Hippocampal formation (tissue), 2 donors: ENCODE measurements at regions not wholly inside any gene's neighbourhood (a gene's known extent, or its start where the extent isn't known, plus 50 kb on each side); places are given as distances from the start of the nearest gene placed in this dataset.

ENCODE experiments used
- DNase-seq, 2 donors: peaks; one replicate each; lab custom pipeline; 2025; lab: John Stamatoyannopoulos, UW

DNA sequence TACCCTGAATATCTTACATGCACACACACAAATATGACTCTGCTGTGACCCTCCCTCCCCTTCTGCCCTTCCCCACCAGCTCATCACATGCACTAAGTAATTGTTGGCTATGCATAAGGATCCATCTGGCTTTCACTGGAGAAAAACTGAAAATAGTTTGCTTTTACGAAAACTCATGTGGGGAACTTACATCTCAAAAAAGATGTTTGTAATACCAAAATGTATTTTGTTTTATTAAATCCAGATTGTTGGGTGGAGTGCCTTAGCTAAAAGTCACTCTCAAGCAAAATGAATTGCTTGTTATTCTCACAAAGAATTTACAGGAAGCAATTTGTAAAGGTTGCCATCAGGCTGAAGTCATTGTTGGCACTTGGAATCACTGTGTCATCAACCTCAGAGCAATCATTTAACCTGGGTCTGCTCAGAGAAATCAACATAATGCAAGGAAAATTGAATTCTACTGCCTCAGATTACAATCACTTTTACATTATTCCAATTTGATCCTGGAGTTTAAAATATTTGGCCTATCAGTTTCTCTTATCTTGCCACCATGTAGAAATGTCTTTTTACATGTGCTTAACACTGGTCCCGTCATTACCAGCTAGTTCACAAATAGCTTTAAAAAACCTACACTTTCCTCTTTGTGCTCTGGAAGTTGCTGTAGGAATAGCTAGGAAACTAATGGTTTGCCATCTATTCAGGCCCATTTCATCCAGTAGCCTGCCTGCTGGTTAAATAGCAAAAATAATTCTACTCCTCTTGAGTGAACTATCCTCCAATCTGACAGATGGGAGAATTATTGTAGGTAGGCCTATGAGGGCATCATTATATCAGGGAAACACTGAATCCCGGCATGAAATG, 90.3 kb upstream of the TMEM17 start:
- no peak for DNase-seq

DNA sequence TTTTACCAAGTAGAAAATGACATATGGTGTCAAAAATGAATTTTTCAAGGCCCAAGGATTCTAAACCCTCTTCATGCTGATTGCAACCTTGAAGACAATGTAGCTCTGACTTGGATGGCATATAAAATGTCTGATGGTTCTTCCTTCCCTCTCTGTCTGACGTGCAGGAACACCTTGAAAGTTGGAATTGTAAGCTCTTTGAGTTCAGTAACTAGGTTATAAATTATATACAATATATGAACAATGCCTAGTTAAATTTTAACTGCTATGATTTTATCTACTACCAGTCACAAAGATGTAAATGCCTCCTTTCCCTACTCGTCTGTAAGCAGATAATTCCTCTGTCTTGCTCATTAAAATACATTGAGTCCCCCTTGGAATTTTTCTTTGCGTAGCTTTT, 89.5 kb upstream of the TMEM17 start:
- no peak for DNase-seq

DNA sequence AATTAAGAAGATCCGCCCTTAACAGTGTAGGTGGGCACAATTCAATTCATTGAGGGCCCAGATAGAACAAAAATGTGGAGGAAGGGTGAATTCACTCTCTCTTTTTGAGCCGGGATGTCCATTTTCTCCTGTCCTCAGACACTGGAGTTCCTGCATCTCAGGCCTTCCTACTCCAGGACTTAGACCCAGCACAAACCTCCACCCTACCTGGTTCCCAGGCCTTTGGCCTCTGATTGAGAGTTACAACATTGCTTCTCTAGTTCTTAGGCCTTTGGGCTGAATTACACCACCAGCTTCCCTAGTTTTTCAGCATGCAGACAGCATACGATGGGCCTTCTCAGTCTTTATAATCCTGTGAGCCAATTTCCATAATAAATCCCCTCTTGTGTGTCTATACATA, 87.8 kb upstream of the TMEM17 start:
- DNase-seq, result no peak

DNA sequence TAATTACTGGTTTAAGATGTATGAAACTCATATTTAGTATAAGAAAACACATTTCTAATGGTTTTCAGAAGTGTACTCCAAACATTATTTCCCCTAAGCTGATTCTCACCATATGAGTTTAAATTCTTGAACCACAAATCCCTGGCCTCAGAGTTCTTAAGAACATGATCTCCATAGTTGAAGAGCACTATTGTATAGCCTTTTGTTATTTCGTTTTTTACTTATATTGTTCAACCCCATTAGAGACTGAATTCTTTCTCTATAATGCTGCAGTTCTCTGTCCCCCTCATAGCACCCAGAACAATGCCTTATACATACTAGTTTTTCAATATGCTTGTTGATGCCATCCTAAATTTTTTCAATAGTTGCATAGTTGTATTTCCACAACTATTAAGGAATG, 85.5 kb upstream of the TMEM17 start:
- no peak for DNase-seq

DNA sequence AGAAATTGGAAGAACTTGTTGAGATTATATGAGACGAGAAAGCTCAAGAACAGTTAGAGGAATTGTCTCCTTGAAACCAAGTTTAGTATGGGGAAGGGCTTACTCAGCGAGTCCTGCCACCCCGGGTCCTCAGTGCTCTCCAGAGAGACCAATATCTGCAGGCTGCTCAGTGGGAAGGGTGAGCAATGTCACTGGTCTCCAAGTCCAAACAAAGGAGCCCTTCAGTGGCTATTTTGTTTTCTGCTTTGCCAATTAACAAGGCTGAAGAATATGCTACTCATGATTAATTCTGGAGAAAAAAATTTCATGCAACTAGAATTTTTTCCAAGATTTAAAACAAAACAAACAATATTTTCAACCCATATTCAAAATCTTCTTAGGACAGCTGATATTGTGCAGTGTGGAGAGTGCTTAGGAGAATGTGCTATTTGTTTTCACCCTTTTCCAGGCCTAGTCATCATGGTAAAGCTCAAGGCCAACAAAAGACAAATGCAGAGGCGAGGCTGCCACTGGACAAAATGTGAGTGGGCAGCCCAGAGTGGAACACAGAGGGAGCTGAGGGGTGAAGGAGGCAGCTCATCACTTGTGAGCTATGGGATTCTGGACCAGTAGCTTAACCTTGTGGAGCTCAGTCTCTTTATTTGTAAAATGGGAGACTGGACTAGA, 83.8 kb upstream of the TMEM17 start:
- peak; percentile 16 to 28 for DNase-seq

DNA sequence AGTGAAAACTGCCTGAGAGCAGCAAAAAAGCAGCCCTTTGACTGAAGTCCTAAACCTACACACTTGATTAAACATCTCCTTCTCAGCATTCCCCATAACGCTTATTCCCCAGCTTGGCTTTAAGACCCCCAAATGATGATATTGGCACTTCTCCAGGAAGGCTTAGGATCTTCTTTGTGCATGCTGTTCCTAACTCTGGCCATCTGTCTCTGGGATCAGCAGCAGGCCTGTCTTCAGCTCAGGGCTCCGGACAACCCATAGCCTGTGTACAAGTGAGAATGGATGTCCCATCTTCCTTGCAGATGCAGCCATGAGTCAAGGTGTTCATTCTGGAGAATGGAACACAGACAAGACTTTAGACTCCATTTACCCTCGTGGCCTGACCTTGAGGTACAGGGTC, 81.6 kb upstream of the TMEM17 start:
- DNase-seq, result no peak

DNA sequence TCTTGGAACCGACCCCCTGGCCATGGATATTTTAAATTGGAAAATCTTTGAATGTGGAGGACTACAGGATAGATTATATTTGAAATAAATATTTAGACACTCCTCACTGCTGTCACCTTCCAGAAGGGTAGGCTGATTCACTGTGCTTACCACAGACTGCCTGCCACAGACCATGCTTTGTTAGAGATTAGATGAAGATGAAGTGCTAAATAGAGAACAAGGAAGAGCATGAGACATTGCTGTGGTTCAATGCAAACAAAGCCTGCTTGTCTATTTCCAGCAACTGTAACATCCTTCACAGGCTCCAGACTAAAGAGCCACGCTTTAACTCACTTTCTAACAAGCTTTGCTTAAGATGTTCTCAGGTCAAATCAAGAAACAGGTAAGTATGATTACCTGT, 81.0 kb upstream of the TMEM17 start:
- DNase-seq, result peak in 1 of 2 donors; percentile 28

DNA sequence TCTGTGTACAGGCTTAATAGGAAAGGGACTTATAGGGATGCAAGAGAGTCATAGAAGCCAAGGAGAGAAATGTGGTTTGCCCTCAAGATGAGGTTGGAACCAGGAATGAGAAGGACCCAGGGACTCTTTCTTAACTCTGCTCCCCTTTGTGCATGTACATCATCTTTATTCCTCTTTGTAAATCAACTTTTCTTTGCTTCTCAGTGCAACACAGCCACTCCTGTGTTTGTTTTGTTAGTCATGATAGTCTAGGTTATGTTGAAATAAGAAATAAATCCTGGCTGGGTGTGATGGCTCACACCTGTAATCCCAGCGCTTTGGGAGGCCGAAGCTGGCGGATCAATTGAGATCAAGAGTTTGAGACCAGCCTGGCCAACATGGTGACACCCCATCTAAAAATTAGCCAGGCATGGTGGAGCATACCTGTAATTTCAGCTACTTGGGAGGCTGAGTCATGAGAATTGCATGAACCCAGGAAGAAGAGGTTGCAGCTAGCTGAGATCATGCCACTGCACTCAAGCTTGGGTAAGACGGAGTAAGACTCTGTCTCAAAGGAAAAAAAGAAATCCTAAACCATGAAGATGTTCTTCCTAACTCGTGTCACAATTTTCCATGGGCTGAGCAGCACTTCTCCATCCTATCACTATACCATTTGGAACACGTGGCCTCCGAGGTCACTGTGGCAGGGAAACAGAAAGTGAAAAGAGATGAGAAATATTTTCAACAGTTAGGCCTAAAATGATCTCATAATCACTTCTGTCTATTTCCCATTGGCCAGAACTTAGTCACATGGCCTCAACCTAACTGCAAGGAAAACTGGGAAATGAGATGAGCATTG, 73.0 kb upstream of the TMEM17 start:
- no peak for DNase-seq

DNA sequence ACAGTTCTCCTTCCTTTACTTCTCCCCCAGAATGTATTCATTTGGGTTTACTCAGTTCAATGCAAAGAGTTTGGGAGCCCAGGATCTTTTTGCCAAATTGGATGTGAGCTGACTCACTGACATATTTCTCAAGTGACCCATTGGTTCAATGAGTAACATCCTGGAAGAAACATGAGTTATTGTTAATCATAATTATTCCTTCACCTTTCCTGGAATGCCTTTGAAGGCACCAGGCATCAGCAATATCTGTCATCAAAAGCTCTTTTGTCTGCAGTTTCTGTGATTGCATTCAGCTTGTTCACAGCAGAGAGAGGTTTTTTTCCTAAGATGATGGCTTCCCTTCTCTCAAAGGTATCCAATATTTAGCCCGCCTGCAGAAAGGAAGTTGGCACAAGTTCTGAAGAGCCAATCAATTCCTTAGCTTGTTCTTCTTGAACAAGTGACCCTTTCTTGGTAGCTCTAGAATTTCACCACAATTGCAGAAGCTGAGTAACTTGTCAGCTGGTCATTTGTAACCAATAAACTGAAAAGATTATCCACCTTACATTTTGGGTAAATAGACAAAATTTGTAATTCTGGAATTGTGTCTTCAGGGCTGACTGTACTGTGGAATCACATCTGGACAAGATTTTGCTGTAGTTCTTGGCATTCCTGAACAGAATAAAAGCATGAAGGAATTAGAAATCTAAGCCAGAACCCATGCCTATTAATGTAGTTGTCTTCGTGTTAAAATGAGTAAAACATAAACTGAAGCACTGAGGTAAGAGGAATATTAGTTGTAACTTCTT, 72.2 kb upstream of the TMEM17 start:
- DNase-seq, result no peak

DNA sequence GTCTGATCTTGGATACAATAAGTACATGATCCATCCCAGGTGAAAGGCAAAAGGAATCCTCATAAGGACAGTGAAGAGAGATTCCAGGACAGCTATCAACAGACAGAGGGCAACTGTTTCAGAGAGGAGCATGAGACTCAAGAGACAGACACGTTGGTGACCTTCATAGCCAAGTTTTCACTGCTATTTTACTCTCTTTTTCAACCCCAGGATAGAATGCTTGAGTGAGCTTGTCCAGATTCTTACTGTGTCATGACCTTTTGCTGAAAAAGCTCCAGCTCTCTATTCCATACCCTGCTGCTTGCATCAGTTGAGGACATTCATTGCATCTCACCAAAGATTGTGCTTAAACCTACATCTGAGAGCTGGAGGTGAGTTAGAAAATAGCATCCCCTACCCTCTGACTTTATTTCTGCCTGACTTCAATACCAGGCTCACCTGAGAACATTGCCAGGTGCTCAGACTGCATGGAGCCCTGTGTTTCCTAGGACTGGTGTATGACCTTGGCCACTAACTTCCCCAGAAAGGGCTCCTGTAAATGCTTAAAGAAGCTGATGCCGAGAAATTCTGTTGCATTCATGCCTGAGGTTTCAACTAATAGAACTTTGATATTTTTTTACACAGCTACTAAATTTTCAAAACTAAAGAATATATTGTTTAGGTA, 70.4 kb upstream of the TMEM17 start:
- DNase-seq, result no peak

DNA sequence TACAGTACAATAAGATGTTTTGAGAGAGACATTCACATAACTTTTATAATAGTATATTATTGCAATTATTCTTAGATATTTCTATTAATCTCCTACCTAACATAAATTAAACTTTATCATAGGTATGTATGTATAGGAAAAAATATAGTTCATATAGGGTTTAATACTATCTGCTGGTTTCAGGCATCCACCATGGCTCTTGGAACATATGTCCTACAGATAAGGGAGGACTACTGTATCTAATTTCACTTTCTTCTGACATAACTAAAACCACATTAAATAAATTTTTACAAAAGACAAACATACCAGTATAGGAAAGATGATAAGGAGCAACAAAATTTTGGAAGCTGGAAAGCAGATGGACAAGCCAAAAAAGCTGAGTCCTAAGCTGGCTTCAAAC, 67.9 kb upstream of the TMEM17 start:
- DNase-seq, result no peak

DNA sequence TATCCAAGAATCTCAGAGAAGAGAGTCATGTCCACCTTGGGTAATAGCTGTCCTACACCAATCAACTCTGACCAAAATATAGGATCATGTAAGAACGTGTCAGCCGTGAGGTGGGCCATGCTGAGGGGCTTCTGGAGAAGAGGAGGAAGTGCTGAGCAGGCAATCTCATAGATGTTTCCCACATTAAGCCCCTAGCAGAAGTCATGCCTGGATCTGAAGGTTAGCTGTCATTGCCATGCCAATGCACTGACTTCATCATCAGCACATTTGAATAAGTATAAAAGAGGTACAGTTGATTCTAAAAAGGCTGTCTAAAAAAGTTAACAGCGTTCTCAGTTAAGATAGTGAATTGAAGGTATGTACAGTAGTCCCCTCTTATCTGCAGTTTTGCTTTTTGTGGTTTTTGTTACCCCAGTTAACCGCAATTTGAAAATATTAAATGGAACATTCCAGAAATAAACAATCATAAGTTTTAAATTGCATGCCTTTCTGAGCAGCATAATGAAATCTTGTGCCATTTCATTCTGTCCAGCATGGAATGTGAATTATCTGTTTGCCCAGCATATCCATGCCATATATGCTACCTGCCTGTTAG, 67.2 kb upstream of the TMEM17 start:
- DNase-seq, result no peak

DNA sequence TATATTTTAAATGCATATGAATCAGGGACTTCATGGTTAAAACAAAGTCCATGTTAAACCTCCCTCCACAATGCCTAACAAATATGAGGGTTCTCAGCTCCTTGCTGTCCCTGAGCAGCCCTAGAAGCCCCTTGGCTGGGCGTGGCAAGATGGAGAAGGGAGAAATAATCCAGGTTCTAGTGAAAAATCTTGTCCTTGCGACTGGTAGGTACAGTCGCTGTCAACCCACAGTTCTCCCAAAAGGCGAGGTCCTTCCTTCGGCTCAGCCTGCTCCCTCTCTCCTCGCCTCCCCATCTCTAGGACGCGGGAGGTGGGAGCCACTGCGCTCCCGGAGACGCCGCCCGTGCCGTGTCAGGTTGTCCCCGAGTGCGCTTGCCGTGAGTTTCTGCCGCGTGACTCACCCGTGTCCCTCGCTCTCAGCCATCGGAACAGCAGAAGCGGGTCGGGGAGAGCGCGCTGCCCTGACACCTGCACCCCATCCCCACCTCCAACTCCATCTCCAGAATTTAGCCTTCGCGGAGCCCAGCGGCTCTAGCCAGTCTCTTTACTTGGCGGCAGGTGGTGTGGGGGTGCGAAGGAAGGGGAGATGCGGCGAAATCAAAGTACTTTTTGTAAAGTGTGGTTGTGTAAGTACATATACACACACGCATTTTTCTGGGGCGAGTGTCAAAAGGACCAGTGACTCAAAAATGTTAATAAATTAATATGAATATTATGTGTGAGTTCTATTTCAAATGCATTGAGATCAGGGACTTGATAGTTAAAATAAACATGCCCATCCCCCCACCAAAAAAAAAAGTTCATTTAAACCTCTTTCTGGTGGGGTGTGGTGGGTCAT, 65.1 kb upstream of the TMEM17 start:
- no peak for DNase-seq

DNA sequence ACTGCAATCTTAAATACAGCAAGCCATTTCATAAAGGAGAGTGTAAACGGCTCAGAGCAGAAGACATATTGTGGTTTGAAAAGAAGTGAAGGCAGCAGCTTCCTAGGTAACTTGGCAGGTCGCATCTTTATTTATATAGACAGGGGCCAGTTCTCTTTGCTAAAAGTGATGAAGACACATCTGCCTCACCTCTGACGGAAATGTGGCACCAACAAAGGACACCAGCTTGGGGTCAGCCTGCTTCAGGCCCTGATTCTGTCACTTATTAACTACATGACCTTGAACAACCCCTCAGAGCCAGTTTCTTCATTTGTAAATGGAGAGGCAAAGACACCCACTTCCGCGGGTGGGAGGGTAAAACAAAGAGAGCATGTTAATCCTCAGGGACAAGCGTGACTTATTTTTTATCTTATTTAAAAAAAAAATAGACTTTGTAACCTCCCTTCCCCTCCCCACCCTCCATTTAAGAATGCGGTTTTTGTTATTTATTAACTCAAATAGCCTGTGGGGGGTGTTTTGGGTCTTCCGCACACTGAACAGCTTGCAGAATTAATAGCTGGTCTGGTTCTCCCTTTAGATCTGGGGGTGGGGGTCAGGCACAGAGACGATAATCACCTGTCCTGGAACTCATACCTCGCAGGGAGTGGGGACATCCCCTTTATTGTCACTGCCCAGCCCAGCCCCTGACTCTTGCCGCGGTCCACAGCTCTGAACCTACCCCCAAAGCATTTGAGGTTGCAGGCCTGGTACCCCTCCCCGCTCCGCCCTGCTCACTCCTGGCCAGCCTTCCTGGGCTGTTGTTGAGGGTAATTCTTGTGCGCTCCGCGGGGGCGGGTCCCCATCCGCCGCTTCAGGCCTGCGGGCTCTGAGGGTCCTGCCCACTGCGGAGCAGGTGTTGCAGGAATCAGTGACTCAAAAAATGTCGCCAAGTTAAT, 64.2 kb upstream of the TMEM17 start:
- DNase-seq, result no peak

DNA sequence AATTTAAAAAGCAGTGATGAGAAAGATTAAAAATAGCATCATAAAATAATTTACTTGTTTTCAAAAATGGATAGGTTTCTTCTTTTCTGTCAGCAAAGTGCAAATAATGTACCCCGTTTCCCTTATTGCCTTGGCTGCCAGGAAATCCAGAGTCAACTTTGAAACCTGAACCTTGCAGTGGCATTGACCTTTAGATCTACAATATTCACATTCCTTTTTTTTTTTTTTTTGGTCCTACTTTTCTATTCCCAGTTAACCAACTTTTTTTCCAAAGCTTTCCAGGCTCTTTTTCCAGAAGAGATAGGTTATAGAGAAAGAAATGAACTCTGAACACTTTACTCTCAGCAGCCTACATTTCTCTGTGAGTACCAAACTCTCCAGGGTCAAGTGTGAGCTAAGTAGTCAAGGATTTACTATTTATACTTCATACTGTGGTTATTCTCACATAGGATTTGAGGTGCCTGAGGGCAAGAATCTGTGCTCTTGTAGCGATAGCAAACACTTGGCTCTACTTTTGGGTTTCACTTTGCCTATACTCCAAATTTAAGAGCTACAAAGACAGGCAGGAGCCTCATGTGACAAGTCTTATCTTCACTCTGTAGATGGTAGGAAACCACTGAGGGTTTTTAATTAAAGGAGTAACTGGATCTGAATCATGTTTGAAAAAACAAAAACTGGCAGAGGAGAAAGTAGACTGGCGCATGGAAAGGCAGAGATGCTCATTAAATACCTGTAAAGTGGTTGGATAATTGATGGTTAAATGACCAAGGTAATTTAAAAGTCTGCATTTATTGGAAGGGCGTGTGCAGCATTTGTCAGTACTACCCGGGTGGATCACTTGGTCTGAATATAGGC, 63.2 kb upstream of the TMEM17 start:
- DNase-seq, result no peak

DNA sequence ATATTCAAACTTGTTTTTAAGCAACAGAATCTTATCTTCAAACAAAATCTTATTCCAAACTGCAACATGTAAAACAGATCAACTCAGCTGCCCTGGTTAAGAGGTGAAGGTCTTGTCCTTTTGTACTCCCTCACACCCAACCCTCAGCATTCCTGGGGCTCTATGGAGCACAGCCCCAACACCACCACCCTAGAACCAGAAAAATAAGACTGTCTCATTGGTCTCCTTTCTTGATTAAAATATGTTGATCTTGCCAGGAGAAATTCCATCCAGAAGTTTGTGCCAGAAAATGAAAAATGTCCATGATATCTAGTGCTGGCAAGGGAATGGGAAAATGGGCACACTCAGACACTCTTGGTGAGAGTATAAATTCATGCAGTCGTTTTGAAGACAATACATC, 62.1 kb upstream of the TMEM17 start:
- no peak for DNase-seq

DNA sequence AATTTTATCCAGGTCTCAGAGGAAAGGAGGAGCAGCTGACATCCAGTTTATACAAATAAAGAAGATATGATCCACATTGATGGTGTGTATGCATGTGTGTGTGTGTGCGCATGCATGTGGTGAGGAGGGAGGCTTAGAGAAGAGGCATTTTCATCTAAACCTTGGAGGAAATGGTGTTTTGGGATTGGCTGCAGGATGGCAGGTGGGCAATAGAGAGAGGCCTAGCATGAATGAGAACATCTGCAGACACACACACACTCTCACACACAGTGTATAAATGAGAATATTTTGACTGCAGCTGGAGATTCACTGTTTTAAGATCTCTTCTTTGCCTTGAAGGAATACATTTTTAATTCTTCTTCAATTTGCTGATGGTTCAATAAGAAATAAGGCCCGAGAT, 61.7 kb upstream of the TMEM17 start:
- no peak for DNase-seq

DNA sequence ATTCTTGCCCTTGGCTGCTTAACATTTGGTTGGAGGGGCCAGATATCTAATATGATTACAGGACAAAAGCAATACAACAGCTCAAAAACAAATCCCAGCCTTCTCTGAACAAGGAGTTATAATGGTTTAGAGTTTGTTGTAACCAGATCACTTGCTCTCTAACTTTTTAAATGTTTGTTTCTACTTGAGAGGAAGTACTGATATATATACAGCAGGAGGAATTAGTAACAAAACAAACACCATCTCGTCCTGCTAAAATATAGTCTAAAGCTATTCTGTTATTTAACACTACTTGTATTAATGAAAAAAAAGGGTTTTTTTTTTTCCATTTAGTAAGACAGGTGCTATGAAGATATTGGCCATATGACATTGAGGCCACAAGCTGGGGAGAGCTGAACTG, 60.9 kb upstream of the TMEM17 start:
- no peak for DNase-seq
